ENCODE measurements at regions not wholly inside any gene's neighbourhood (a gene's known extent, or its start where the extent isn't known, plus 50 kb on each side); places are given as distances from the start of the nearest gene placed in this dataset.
"Not testable (repeated sequence)": the region's sequence is repeated elsewhere in the genome, so short reads cannot be mapped to it uniquely, and the experiment has no call there.

DNA sequence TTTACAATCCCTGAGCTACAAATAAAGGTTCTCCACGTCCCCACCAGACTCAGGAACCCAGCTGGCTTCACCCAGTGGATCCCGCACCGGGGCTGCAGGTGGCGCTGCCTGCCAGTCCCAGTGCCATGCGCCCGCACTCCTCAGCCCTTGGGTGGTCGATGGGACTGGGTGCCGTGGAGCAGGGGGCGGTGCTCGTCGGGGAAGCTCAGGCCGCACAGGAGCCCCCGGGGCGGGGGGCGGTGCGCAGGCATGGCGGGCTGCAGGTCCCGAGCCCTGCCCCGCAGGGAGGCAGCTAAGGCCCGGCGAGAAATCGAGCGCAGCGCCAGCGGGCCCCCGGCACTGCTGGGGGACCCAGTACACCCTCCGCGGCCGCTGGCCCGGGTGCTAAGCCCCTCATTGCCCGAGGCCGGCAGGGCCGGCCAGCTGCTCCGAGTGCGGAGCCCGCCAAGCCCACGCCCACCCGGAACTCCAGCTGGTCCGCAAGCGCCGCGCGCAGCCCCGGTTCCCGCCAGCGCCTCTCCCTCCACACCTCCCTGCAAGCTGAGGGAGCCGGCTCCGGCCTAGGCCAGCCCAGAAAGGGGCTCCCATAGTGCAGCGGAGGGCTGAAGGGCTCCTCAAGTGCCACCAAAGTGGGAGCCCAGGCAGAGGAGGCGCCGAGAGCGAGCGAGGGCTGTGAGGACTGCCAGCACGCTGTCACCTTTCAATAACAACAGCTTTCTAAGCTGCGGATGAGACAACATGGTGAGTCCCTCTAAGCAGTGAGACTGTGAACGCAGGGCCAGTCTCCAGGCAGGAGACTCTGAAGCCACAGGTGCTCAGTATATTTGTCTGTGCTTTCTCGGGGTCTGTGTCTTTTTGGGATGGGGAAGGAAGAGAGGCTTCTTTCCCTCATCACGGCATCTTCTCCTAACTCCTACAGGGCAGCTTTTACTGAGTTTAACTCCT is 161.5 kb downstream of the NR2F2 start:
- H3K27ac Mint-ChIP-seq; H3K9me3 Mint-ChIP-seq; H3K4me3 Mint-ChIP-seq; H3K36me3 Mint-ChIP-seq (ENCODE audit: low read depth); H3K4me1 Mint-ChIP-seq; H3K27me3 Mint-ChIP-seq; POLR2A ChIA-PET; DNase-seq; CTCF ChIA-PET: not testable (repeated sequence)

DNA sequence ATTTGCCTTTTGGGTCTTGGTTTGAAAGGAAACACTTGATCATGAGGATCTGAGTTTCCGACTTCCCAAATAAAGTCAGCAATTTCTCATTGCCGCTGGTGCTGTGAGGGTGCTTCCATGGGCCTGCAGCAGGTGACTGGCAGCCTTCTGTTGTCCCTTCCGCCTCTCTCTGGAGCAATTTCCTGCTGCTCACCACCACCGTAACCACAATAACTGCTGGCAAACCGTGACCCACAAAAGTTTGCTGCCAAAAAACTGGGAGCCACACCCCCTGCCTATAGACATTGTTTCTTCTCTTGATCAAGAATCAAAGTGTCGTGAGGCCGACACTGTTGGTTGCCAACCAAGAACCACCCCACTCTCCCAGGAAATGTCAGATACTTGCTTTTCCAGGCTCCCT is 164.0 kb downstream of the NR2F2 start:
- Mint-ChIP-seq H3K27ac (no peak overlapping the region), H3K9me3 (peaks cover 3% of the 10 kb centered on the region), H3K36me3 (ENCODE audit: low read depth) (no peaks in the 10 kb centered on the region), H3K27me3 (no peaks in the 10 kb centered on the region), H3K4me3 (no peak overlapping the region), H3K4me1 (peaks cover 2% of the 10 kb centered on the region)
- ChIA-PET POLR2A (no interaction called here), CTCF (no interaction called here)
- no peak for DNase-seq

DNA sequence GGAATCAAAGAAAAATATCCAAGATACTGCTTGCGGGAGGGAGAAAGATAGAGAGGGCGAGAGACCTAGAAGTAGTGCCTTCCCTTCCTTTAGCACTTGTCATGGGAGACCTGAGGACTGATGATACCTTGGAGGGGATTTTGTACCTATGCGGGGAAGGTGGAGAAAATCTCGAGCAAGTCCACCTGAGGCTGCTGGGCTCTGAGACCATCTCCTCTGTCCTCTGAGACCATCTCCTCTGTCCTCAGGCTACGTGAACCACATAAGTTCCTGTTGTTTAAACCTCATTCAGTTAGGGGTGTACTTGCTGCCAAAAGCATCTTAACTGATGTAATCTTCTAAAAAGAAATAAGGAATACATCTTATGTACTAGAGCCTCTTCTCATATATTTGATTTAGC is 164.9 kb downstream of the NR2F2 start:
- no peaks in the 10 kb centered on the region for H3K27me3 Mint-ChIP-seq
- POLR2A ChIA-PET = no interaction called here
- DNase-seq = no peak
- no peaks in the 10 kb centered on the region for H3K36me3 Mint-ChIP-seq (ENCODE audit: low read depth)
- no peak overlapping the region for H3K4me3 Mint-ChIP-seq
- CTCF ChIA-PET = no interaction called here
- no peak overlapping the region for H3K27ac Mint-ChIP-seq
- peaks cover 2% of the 10 kb centered on the region for H3K4me1 Mint-ChIP-seq
- peaks cover 3% of the 10 kb centered on the region for H3K9me3 Mint-ChIP-seq

DNA sequence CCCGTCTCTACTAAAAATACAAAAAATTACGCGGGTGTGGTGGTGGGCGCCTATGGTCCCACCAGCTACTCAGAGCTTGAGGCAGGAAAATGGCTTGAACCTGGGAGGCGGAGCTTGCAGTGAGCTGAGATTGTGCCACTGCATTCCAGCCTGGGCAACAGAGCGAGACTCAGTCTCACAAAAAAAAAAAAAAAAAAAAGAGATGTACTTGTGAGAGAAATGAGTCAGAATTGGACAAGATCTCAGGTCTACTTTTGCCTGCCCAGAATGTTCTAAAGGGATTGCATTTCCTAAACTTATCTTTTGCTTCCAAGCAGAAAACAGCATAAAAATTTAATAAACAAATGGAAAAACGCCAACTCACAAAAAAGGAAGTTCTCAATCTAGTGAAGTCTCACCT is 167.5 kb downstream of the NR2F2 start:
- Mint-ChIP-seq H3K9me3 (peaks cover 3% of the 10 kb centered on the region), H3K4me1 (peaks cover 2% of the 10 kb centered on the region), H3K4me3 (no peak overlapping the region), H3K27ac (no peak overlapping the region), H3K36me3 (ENCODE audit: low read depth) (no peaks in the 10 kb centered on the region), H3K27me3 (no peaks in the 10 kb centered on the region)
- ChIA-PET CTCF (interaction anchor here (0.6 kb wide), 1 partner anchor 110 kb away, joined by 5 read pairs; no protein-coding TSS in a partner anchor), POLR2A (no interaction called here)
- no peak for DNase-seq

DNA sequence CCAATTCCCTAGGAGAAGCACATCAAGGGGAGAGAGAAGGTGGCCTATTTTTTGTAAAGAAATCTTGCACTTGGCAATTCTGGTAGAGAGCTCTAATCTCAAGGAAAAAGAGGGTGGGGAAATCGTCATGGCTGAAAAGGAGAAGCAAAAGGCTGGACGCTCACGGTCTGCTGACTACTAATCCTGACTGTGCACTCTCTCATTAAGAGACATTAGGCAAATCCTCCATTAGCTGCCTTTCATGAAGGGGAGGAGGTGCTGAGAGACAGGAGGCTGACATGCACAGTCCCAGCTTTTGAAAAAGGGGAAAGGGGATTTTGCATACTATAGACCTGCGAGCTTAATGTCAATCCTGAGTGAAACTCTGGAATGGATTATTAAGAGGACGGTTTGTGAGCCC is 170.0 kb downstream of the NR2F2 start:
- DNase-seq = no peak
- Mint-ChIP-seq H3K27me3 (no peaks in the 10 kb centered on the region), H3K36me3 (ENCODE audit: low read depth) (no peaks in the 10 kb centered on the region), H3K4me1 (no peaks in the 10 kb centered on the region), H3K4me3 (no peak overlapping the region), H3K9me3 (peaks cover 3% of the 10 kb centered on the region), H3K27ac (no peak overlapping the region)
- ChIA-PET POLR2A (no interaction called here), CTCF (no interaction called here)

DNA sequence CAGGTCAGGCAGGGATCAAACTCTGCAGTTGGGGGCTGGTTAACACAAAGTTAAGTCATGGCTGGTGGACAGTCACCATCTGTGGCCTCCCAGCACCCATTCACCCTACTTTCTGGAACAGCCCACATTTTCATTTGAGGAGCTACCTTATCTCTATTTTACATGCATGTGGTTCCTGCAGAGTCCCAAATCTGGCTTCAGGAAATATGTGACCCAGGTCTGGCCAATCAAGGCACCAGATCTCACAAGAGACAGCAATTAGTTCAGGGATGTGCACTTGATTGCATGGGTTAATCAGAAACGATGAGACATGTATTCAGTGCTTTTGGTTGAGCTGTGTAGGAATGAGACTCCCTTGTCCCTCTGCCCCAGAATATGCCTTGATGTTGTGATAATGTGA is 170.9 kb downstream of the NR2F2 start:
- H3K4me1 Mint-ChIP-seq = no peaks in the 10 kb centered on the region
- CTCF ChIA-PET = no interaction called here
- no peaks in the 10 kb centered on the region for H3K36me3 Mint-ChIP-seq (ENCODE audit: low read depth)
- H3K9me3 Mint-ChIP-seq = peaks cover 3% of the 10 kb centered on the region
- no peaks in the 10 kb centered on the region for H3K27me3 Mint-ChIP-seq
- POLR2A ChIA-PET = no interaction called here
- no peak overlapping the region for H3K27ac Mint-ChIP-seq
- no peak for DNase-seq
- no peak overlapping the region for H3K4me3 Mint-ChIP-seq

DNA sequence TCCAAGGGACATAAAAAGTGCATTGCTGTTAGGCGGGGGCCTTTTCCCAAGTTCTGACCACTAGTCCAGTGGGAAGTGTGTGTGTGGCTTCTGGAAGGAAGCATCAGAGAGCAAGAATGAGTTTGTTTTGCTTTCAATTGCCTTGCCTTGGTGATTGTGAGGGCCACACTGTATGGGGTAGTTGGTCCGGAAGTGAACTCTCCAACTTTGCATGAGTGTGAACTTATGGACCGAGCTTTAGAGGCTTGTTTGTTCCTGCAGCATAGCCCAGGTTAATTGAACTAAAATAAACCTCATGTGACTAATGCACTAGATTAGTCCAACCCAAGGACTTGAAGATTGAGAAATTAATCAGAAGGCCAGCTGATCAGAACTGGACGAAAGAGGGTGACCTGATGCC is 171.7 kb downstream of the NR2F2 start:
- CTCF ChIA-PET = no interaction called here
- H3K36me3 Mint-ChIP-seq (ENCODE audit: low read depth) = no peaks in the 10 kb centered on the region
- H3K4me1 Mint-ChIP-seq = no peaks in the 10 kb centered on the region
- POLR2A ChIA-PET = no interaction called here
- no peaks in the 10 kb centered on the region for H3K27me3 Mint-ChIP-seq
- H3K9me3 Mint-ChIP-seq = no peaks in the 10 kb centered on the region
- DNase-seq = no peak
- H3K27ac Mint-ChIP-seq = no peak overlapping the region
- no peak overlapping the region for H3K4me3 Mint-ChIP-seq

- CTCF ChIA-PET = no interaction called here
- no peak overlapping the region for H3K4me3 Mint-ChIP-seq
Observed at GRCh38 chr15:96503276-96503675, 172.8 kb downstream of the NR2F2 start.

GRCh38 chr15:96504371-96504770 is 173.9 kb downstream of the NR2F2 start:
- POLR2A ChIA-PET = interaction anchor here (0.7 kb wide), 1 partner anchor 1206 kb away, joined by 7 read pairs; no protein-coding TSS in a partner anchor
- H3K36me3 Mint-ChIP-seq (ENCODE audit: low read depth) = no peaks in the 10 kb centered on the region
- H3K4me3 Mint-ChIP-seq = no peak overlapping the region
- no peak overlapping the region for H3K27ac Mint-ChIP-seq
- no peaks in the 10 kb centered on the region for H3K27me3 Mint-ChIP-seq
- H3K9me3 Mint-ChIP-seq = peaks cover 1% of the 10 kb centered on the region
- no peaks in the 10 kb centered on the region for H3K4me1 Mint-ChIP-seq
- no peak for DNase-seq
- CTCF ChIA-PET = no interaction called here

More at GRCh38 chr15:96503276-96503675, 172.8 kb downstream of the NR2F2 start:
- Mint-ChIP-seq H3K27me3 (no peaks in the 10 kb centered on the region), H3K4me1 (no peaks in the 10 kb centered on the region), H3K36me3 (ENCODE audit: low read depth) (no peaks in the 10 kb centered on the region), H3K9me3 (no peaks in the 10 kb centered on the region), H3K27ac (no peak overlapping the region)
- no peak for DNase-seq
- POLR2A ChIA-PET = no interaction called here

- POLR2A ChIA-PET = no interaction called here
- no peaks in the 10 kb centered on the region for H3K4me1 Mint-ChIP-seq
- CTCF ChIA-PET = no interaction called here
- no peak overlapping the region for H3K4me3 Mint-ChIP-seq
- H3K27me3 Mint-ChIP-seq = no peaks in the 10 kb centered on the region
- H3K27ac Mint-ChIP-seq = no peak overlapping the region
- no peaks in the 10 kb centered on the region for H3K36me3 Mint-ChIP-seq (ENCODE audit: low read depth)
- peaks cover 3% of the 10 kb centered on the region for H3K9me3 Mint-ChIP-seq
- DNase-seq = no peak
Observed at GRCh38 chr15:96505014-96505413, 174.5 kb downstream of the NR2F2 start.

GRCh38 chr15:96514607-96515285 is 184.2 kb downstream of the NR2F2 start:
- Mint-ChIP-seq H3K4me3 (no peak overlapping the region), H3K36me3 (ENCODE audit: low read depth) (no peaks in the 10 kb centered on the region), H3K27me3 (no peaks in the 10 kb centered on the region), H3K4me1 (no peaks in the 10 kb centered on the region), H3K9me3 (no peaks in the 10 kb centered on the region), H3K27ac (no peak overlapping the region)
- POLR2A ChIA-PET = no interaction called here
- CTCF ChIA-PET = no interaction called here
- no peak for DNase-seq

- Mint-ChIP-seq H3K27ac (no peak overlapping the region), H3K36me3 (ENCODE audit: low read depth) (no peaks in the 10 kb centered on the region), H3K27me3 (no peaks in the 10 kb centered on the region), H3K9me3 (no peaks in the 10 kb centered on the region), H3K4me1 (no peaks in the 10 kb centered on the region), H3K4me3 (no peak overlapping the region)
- ChIA-PET POLR2A (no interaction called here), CTCF (no interaction called here)
- DNase-seq = no peak
Observed at GRCh38 chr15:96515371-96515770, 184.9 kb downstream of the NR2F2 start.

DNA sequence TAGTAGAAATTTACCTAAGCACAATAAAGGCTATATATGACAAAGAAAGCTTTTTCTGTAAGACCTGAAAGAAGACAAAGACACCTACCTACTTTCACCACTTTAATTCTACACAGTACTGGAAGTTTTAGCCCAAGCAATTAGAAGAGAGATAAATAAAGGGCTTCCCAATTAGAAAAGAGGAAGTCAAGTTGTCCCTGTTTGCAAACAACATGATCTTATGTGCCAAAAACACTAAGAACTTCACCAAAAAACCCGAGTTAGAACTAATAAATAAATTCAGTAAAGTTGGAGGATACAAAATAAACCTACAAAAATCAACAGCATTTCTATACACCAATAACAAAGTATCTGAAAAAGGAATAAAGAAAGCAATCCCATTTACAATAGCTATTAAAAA is 190.9 kb downstream of the NR2F2 start:
- H3K27ac Mint-ChIP-seq = no peak overlapping the region
- DNase-seq = no peak
- H3K9me3 Mint-ChIP-seq = peaks cover 2% of the 10 kb centered on the region
- POLR2A ChIA-PET = no interaction called here
- H3K36me3 Mint-ChIP-seq (ENCODE audit: low read depth) = no peaks in the 10 kb centered on the region
- no peaks in the 10 kb centered on the region for H3K27me3 Mint-ChIP-seq
- CTCF ChIA-PET = no interaction called here
- no peaks in the 10 kb centered on the region for H3K4me1 Mint-ChIP-seq
- H3K4me3 Mint-ChIP-seq = no peak overlapping the region

All from activated CD4-positive, alpha-beta T cell treated with anti-CD3 and anti-CD28 coated beads, Interleukin-2, amount 10 ng/mL, durations not matched to agents 7 days and 5 days (primary cell).